HG03045 (cell line): ENCODE measurements at regions not wholly inside any gene's neighbourhood (a gene's known extent, or its start where the extent isn't known, plus 50 kb on each side); places are given as distances from the start of the nearest gene placed in this dataset.
A peak's percentile ranks its signal among the peaks of the same experiment; 100 is the strongest.

Experiments
- ATAC-seq: cut with Tn5 transposase; IDR thresholded peaks from one replicate; pipeline ENCODE4 v1.9.1; 2021; ENCODE audit warnings: mild to moderate bottlenecking, moderate library complexity; ENCODE audit not compliant: unreplicated experiment

GRCh38 chr18:27411911-27412310 lies 226.8 kb upstream of the CHST9 start:
- no peak for ATAC-seq

DNA sequence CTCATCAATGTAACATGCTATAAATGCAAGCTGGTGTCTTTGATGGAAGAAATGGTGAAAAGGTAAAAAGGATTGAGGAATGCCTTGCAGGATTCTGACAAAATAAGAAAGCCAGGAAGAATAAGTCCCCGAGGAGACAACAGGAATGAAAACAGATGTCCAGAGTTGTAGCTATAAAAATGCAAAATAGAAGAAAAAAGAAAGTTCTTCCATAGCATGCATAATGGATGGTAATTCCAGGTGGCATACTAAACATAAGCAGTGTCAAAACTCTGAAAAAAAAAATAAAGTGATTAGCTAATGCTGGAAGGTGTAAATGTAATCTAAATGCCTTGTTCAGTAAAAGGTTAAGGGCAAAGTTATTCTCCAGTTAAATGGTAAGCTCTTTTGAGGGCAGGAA lies 225.9 kb upstream of the CHST9 start:
- no peak for ATAC-seq

DNA sequence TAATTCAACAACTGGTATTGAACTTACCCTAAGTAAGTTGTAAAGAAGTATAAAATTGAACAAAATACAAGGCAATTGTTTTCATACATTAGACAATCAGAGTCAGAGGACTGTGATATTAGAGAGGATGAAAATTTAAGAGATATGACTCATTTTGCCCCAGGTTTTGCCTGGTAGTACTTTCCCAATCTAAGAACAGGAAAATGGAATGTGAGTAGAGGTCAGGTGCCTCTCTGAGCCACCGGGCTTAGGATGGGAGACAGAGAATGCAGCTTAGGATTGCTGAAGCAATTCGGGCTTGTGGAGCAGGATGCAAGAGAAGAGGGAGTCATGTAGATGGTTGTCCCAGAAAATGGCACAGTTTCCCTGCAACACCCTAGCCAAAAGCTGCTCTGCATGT lies 219.7 kb upstream of the CHST9 start:
- ATAC-seq, result no peak

- no peak for ATAC-seq
These were observed 214.9 kb upstream of the CHST9 start for GRCh38 chr18:27400001-27400400.

GRCh38 chr18:27395752-27396151 lies 210.6 kb upstream of the CHST9 start:
- no peak for ATAC-seq

- no peak for ATAC-seq
These were observed 209.6 kb upstream of the CHST9 start for GRCh38 chr18:27394687-27395086.

- ATAC-seq, result no peak
These were observed 197.6 kb upstream of the CHST9 start for GRCh38 chr18:27382567-27383216.

GRCh38 chr18:27378431-27379095 lies 193.5 kb upstream of the CHST9 start:
- ATAC-seq, result peak; percentile 65

- no peak for ATAC-seq
These were observed 192.1 kb upstream of the CHST9 start for GRCh38 chr18:27377251-27377650.

DNA sequence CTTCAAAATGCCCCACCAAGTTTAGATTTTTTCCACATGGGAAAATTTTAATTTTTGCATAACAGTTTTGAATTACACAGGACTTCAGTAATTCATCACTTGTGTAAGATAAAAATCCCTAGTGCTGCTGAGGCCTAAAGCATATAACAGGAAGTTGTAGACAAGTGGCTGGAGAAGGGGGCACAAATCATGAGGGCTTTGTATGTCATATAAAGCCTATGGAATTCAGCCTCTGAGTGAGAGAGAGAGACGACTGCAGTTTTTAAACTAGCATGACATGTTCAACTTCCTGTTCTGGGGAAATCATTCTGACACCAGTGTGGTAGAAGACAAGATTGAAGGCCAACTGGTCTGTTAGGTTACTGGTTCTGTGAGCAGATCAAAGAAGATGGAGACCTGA lies 187.3 kb upstream of the CHST9 start:
- no peak for ATAC-seq

DNA sequence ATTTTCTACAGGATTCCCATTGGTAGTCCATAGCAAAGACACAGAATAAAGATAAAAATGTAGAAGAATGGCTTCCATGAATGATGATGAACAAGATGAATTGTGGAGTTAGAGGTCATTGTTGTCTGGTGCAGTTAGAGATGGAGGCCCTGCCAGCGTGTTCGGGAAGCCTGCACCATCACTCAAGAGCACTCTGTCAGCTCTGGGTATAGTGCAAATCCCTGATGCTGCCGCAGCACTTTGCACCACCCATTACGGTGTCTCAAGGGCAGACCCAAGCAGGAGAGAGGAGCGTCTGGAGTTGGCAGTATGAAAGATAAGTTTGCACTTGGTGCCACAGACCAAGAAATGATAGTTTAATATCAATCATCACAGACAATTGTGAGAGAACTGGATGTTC lies 181.6 kb upstream of the CHST9 start:
- no peak for ATAC-seq

DNA sequence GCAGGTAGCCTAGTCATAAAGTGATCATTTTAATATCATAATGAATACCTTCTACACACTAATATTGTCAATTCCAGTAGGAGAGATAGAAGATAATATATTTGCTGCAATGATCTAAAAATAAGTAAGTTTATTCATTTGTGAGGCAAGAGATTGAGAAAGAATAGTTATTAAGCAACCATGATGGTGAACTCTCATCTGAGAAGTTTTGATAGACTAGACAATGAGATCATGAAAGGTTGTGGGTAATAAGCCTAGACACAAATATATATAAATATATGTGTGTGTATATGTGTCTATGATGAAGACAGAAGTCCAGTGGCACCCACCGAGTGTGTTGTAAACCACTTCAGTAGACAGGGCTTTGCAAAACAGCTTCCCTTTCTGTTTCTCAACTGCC lies 181.0 kb upstream of the CHST9 start:
- ATAC-seq, result no peak

DNA sequence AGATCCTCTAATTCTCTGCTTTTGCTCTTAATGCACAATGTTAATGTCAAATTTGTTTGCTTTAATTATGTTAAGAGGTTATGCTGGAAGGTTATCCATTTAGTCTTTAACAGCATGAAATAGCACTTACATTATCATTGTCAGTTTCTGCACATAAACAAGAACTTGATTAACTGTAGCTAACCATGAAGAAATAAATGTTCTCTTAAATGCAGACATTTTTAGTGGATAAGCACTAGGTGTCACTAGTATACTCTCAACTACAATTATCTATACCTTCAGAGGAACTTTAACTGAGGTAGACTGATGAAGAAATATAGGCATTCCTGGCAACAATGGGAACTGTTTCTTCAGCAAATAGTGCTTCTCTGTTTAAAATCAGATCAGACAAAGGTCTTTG lies 178.8 kb upstream of the CHST9 start:
- no peak for ATAC-seq

GRCh38 chr18:27361477-27361876 lies 176.4 kb upstream of the CHST9 start:
- no peak for ATAC-seq

- ATAC-seq, result no peak
These were observed 170.2 kb upstream of the CHST9 start for GRCh38 chr18:27355308-27355707.

- no peak for ATAC-seq
These were observed 168.2 kb upstream of the CHST9 start for GRCh38 chr18:27353273-27353672.

- no peak for ATAC-seq
These were observed 164.3 kb upstream of the CHST9 start for GRCh38 chr18:27349284-27349882.

DNA sequence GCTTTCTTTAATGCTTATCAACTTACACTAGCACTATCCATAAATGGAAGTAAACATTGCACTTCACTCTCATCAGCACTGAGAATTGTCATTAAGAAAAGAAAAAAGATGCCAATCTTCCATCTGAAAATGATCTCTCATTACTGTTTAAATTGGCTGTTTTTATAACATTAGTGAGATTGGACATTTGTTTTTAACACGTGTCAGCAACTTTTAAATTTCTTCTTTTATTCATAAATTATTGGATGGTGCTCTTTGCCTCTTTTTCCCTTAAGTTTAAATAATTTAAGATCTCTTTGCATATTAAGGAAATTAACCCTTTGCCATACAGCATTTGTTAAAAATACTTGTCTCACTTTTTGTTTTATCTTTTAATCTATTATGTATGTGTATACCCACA lies 146.5 kb upstream of the CHST9 start:
- ATAC-seq, result no peak

- no peak for ATAC-seq
These were observed 129.9 kb upstream of the CHST9 start for GRCh38 chr18:27314996-27315395.

DNA sequence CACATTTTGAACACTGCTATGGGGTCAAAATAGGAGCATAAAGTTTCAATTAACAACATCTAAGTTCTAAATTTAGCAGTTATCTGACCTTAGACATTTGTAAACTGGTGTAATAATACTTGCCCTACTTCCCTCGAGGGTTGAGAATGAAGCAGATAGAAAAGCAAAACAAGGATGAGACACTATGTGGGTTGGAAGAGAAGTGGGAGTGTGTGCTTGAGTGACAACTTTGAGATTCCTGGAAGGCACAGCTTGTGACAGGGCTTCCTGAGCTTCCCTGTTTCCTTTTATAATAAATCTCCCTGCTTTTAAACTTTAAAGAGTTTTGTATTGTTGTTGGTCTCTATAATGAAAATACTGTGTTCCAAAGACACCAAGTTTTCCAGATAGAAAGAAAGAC lies 128.6 kb upstream of the CHST9 start:
- no peak for ATAC-seq

DNA sequence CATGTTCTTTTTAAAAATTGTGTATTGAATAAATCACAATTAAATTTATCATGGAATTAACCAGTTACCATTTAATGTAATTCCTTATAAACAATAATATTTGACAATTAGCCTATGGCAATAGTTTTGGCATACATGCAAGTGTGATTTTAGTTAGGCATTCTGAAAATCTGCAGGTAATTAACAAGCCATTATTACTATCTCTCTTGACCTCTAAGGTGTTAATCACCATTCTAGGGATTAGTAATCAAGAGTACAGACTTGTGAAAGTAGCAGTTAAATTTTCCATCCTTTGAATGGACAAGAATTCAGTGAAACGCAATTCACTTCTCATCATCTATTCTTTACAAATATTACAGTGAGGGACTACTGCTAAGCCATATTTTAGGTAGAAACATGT lies 127.7 kb upstream of the CHST9 start:
- no peak for ATAC-seq

GRCh38 chr18:27312153-27312552 lies 127.0 kb upstream of the CHST9 start:
- ATAC-seq, result no peak

DNA sequence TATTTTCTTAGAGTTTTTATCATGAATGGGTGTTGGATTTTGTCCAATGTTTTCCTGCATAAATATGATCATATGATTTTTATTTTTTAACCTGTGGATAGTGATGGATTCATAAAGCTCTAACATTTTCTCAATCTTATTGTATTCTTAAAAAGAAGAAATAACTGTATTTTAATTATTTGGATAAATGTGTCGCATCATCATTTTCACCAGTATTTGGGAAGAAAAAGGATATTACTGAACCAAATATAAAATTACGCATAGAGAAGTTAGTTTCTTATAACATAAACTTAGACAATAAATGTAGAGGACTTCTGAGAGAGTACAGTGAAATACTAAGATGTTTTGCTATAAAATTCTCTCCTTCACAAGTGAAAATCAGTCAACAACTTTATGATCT lies 126.0 kb upstream of the CHST9 start:
- ATAC-seq, result no peak
